ENCODE measurements at regions not wholly inside any gene's neighbourhood (a gene's known extent, or its start where the extent isn't known, plus 50 kb on each side); places are given as distances from the start of the nearest gene placed in this dataset.
"Not testable (repeated sequence)": the region's sequence is repeated elsewhere in the genome, so short reads cannot be mapped to it uniquely, and the experiment has no call there.

DNA sequence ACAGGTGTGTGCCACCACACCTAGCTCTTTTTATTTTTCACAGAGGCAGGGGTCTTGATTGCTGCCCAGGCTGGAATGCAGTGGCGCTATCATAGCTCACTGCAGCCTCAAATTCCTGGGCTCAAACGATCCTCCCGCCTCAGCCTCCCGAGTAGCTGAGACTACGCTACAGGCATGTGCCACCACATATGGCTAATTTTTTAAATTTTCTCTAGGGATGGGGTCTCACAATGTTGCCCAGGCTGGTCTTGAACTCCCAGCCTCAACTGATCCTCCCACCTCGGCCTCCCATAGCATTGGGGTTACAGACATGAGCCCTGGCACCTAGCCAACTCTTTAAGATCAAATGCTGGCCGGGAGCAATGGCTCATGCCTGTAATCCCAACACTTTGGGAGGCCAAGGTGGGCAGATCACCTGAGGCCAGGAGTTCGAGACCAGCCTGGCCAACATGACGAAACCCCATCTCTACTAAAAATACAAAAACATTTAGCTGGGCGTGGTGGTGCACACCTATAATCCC, 50.6 kb upstream of the MYL10 start:
- DNase-seq (ENCODE audit: low read depth in 2 of 2) = not testable (repeated sequence)

DNA sequence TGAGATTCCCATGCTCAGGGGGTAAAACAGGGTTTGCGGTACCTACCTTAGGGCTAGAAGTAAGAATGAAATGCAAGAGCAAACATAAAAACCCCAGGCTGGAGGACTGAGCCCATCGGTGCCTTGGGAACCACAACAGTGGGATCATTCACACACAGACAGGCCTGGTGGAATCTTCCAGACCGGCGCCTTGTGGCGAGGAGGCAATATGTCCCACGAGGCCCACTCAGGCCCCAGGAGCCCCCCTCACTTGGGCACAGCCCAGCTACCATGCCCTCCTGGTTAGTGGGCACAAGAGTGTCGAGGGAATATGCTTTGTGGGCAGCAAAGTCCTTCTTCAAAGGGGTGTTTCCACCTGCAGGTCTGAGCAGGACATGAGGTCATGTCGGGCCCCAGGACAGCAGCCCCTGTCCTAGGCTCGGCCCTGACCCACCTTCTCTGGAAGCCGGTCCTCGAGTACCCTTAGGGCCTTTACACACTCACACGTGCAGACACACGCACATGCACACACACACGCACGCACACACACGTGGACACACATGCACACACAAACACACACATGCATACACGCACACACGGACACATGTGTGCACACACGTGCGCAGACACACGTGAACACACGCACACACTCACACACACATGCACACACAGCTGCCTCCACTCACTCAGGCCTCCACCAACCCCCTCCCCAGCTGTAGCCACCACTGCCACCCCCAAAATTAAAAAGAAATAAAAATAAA, 51.5 kb upstream of the MYL10 start:
- DNase-seq (ENCODE audit: low read depth in 2 of 2) = no peak

DNA sequence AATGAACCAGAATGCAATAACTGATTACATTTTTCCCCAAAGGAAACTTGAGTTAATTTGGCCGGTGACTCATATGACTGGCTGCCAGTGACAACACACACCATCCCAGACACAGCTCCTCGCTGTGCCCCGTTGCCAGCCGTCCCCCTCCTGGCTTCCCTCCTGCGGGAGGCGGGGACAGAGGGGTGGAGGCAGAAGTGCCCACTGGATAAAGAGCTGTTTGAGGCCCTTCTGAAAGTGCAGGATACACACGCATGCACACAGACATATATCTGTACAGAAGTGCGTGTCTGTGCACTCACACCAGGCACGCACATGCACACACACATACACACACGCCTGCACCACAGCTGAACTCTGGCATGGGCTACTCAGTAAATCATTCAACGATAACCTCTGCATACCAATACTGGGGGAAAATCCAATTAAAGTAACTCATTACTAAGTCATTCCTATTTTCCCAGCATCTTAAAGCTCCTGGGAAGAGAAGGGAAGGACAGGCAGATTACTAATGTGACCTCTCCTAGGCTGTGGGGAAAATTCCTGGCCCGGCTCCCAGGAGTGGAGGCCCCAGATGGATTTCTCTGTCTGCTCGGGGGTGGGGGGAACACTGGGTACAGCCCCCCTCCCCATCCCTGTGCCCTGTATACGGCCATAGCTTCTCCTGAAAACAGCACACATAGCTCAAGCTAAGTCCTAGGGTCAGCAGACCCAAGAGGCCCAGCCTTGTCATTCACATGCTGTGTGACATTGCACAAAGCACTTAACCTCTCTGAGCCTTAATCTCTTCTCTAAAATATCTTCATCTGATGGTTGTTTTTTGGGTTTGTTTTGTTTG, 52.3 kb upstream of the MYL10 start:
- DNase-seq (ENCODE audit: low read depth in 2 of 2) = no peak

DNA sequence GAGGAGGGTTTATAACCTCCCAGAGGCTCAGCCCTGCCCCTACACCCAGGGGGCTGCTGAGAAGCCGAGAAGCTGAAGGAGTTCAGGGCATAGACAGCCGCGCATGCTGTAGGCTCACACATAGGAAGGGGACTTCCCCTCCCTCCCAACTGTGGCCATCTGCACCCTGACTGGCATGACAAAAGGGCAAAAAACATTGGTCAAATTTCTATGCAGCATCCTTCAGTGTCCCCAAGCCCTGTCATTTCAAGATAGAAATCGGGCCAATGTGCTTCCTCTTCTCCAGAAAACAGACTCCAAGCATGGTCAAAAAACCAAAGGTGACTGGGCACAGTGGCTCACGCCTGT, 55.9 kb upstream of the MYL10 start:
- no peak for DNase-seq (ENCODE audit: low read depth in 2 of 2)

DNA sequence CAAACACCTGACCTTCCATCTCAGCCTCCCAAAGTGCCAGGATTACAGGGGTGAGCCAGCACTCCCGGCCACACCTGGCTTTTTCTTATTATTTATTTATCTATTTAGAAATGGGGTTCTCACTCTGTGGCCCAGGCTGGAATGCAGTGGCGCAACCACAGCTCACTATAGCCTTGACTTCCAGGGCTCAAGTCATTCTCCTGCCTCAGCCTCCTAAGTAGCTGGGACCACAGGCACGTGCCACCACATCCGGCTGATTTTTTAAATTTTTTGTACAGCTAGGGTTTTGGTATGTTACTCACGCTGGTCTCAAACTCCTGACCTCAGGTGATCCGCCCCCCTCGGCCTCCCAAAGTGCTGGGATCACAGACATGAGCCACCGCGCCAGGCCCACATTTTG, 56.9 kb upstream of the MYL10 start:
- DNase-seq (ENCODE audit: low read depth in 2 of 2) = no peak

DNA sequence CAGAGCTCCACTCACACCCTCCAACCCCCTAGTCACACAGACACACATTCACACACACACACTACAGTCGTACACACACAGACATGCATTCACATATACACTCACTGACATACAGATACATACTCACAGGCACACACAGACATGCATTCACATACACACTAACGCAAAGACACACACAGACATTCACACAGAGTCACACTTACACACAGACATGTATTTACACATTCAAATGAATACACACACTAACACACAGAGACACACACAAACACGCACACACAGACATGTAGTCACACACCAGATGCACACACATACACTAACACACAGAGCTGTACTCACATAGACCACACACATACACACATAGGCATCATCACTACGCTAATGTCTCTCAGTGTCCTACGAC, 58.0 kb upstream of the MYL10 start:
- no peak for DNase-seq (ENCODE audit: low read depth in 2 of 2)

DNA sequence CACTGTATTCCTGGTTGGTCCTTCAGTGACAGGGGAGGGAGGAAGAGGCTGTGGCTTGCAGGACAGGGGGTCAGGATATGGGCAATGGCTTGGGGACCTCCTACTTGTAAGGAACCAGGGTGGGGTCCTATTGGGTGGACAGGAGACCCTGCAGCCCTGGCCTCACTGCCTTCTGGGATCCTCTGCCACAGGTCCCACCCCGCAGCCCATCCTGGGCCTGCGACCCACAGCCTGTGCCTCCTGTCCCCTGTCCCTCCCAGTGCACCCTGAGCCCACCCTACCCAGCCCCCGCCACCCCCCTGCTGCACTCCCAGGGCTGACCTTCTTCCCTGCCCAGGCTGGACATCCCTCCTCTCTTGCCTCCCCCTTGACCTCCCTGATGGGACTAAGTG, 58.7 kb upstream of the MYL10 start:
- DNase-seq (ENCODE audit: low read depth in 2 of 2) = no peak

DNA sequence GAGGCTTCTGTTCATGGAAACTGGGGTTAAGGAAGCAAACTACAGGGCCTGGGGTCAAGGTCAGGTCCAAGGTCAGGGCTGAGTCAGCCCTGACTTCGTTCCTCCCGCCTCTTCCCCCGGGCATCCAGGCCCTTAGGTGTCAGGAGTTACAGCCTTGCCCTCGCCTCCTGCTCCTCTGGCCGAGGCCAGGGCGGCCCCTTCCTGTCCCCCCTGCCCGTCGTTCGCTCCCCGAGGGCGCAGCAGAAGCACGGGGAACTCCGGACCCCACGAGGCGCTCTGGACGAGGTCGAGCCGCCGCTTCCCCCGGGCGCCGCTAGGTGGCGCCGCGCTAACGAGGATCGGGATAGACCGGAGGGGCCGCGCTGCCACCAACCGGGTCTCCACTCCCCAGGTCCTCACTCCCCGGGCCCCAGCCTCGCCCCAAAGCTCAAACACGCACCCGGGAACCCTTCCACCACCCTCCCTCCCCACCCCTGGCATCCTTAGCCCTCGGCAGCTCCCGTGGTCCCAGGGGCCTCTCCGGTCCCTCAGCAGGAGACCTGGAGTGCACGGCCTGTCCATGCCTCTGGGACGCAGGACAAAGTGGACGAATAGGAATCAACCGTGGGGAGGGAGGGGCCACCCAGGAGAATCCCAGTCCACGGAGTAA, 59.2 kb upstream of the MYL10 start:
- DNase-seq (ENCODE audit: low read depth in 2 of 2) = peak; percentile 55 to 77

DNA sequence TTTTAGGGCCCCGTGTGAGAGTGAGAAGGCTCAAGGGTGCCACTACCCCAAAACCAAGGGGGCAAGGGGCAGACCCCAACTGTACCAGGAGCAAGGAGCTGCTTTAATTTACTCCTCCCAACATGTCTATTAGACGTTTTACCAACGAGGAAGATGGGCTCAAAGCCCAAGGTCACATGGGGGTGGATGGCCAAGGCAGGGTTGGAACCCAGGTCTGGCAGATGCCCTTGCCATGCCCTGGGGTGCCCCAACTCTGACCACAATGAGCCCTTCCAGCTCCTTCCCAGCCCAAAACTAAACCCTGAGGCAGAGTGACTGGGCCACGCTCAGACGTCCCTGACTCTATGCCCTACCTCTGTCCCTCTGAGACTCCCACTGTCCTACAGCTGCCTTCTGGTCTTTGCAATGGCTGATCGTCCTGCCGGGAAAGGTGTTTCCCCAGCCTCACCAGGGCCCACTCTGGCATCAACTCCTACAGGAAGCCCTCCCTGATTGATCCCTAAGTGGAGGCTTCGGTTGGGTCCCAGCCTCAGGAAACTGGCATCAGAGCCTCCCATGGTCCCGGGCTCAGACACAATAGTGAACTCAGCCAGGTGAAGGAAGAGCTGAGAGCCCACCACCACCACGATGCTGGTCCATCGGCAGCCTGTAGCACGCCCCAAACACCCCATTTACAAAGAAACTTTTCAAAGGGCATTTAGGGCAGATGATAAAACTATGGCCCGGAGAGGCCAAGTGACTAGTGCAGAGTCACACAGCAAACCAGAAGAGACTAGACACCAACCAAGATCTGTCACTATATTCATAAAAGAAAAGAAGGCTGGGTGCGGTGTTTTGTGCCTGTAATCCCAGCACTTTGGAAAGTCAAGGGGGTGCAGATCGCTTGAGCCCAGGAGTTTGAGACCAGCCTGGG, 60.2 kb upstream of the MYL10 start:
- DNase-seq (ENCODE audit: low read depth in 2 of 2) = no peak

DNA sequence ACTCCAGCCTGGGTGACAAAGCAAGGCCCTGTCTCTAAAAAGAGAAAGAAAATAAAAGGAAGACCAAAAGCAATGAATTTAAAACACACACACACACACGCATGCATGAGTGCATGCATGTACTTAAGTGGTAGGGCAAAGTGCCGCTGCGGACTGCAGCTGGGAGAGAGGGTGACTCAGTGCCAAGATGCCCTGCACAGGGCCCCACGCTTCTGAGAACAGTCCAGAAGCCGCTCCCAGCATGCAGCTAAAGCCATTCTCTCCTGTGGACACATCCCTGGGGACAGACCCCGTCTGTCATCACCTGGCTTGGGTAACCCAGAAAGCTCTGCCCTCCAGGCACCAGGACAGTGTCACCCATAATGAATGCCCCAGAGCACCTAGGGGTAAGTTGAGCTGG, 61.0 kb upstream of the MYL10 start:
- DNase-seq (ENCODE audit: low read depth in 2 of 2) = no peak

DNA sequence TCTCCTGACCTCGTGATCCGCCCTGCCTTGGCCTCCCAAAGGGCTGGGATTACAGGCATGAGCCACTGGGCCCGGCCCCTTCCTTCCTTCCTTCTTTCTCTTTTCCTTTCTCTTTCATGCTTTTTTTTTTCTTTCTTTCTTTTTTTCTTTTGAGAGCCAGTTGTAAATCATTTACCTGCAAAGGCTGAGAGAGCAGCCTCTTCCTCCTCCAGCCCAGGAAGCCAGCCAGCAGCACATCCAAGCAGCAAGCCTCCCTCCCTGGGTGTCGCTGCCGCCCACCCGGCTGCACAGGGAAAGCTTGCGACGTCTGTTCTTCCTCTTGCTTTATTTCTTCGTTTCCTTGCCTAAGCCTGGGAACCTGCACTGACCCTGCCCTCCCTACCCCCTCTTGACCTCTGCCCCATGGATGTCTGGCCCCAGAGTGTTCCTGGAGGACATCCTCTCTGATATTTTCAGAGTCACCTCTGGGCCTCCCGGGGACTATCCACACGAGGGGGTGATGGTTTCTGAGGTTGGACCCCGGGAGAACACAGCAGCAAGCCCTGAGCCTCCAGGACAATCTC, 62.8 kb upstream of the MYL10 start:
- DNase-seq (ENCODE audit: low read depth in 2 of 2) = no peak

DNA sequence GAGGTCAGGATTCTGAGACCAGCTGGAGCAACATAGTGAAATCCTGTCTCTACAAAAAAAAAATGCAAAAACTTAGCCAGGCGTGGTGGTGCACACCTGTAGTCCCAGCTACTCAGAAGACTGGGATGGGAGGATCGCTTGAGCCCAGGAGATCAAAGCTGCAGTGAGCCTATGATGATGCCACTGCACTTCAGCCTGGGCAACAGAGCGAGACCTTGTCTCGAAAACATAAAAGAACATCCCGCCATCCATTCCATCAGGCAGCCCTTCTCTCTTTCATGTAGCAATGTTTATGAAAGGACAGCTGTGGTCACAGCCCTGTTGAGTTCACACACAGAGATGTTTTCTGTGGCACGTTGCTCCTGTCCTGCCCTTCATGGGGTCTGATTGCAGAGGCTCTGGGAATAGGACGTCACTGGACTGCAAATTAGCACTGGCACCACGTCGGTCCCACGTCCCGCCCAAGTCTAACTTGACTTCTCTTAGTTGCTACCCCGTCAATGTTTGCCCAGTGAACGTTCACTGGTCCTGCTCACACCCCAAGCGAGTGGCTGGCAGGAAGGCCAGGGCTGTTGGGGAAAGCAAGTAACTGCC, 64.5 kb upstream of the MYL10 start:
- DNase-seq (ENCODE audit: low read depth in 2 of 2) = no peak

DNA sequence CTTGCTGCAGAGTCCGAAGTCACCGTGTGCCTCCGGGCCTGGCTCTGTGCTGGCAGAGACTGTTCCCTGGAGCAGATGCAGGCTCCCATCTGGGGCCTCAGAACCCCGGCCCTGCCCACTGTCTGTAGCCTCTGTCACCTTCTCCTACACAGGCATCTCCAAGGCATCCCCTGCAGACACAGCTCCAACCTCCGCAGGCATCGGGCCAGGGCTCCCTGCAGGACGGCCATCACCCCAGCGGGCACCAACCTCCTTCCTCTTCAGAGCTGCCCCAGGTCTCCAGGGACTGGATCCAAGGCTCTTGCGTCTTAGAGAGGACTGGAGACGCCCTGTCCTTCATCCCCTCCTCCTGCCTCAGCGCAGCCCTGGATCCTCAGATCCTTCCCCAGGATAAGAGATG, 69.9 kb upstream of the MYL10 start:
- no peak for DNase-seq (ENCODE audit: low read depth in 2 of 2)

DNA sequence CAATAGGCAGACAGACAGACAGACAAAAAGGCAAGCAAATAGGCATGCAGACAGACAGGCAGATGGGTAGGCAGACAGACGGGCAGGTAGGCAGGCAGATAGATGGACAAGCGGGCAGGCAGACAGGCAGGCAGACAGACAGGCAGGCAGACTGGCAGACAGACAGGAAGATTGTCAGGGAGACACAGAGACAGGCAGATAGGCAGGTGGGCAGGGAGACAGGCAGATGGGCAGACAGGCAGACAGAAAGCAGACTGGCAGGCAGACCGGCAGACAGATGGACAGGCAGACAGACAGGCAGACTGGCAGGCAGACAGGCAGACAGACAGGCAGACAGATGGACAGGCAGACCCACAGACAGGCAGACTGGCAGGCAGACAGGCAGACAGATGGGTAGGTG, 70.3 kb upstream of the MYL10 start:
- DNase-seq (ENCODE audit: low read depth in 2 of 2) = no peak

DNA sequence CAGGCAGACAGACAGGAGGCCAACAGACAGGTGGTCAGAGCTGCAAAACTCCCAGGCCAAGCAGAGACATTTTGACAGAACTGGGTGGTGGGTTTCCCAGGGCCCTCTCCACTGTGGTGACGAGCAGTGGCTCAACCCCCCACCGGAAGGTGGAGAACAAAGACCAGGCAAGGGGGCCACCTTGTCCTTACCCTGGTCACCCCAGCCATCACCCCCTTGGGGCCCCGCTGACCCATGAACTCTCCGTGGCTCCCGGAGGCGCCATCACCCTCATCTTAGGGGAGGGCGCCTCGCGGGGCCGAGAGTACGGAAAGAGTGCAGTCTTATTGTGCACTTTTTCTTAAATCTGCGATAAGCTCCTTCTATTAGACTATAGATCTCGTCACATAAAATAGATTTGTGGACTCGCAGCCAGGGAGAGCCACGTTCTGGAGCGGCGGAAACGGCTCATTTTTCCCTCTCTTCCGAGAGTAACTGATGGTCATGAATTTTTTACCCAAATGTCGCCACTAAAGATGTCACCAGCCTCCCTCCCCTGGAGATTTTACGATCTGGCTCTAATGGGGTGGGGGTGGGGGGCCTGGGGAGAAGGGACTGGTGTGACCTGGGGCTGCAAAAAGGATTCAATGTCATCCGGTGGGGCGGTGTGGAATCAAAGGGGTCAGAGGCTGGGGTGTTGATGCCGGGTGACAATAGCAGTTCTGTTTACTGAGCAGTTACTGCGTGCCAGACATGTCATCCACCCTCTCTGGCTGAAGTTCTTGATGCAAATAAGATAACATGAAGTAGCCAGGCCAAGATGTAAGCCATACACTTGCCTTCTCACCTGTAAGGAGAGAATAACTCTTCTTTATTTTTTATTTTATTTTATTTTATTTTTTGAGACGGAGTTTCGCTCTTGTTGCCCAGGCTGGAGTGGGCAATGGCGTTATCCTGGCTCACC, 71.1 kb upstream of the MYL10 start:
- DNase-seq (ENCODE audit: low read depth in 2 of 2) = no peak

DNA sequence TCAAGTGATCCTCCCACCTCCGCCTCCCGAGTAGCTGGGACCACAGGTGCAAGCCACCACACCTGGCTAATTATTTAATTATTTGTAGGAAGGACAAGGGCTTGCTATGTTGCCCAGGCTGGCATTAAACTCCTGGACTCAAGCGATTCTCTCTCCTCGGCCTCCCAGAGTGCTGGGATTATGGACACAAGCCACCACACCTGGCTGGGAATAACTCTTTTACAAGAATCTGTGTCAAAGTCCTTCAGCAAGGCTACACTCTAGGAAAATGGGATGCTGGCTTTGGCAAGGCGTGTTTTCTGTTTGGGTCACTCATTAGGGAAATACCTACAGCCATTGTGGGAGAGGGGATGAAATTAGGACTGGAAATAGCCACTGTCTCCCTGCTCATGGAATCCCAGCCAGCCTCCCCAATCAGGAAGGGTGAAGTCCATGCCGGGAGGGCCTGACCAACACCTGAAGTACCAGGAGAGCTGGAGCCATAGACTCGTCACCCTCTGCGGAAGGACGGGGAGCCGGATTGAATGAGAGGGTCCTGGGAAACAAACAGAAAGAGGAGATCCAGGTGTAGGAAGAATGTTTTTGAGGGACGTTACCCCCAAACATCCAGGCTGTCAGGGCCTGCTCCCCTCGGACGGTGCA, 72.2 kb upstream of the MYL10 start:
- DNase-seq (ENCODE audit: low read depth in 2 of 2) = no peak

DNA sequence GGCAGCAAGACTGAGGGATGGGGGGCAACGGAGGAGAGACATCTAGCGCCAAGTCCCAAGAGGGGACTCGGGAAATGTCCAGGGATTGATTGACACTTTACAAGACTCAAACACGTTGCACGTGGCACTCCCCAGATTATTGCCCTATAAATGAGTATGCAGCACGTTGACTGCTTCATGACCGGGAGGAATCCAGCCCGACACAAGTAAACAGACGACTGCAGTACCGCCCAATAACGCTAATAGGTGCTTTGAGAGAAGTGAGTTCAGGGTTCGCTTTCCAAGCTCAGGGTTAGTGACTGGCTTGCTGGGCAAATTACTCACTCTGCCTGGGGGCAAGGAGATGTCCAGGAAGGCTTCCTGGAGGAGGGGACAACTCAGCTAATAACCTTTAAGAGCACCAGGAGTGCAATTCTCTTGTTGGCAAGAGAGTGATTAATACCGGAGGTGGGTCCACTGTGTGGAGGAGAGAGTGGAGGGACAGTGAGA, 73.3 kb upstream of the MYL10 start:
- DNase-seq (ENCODE audit: low read depth in 2 of 2) = no peak

DNA sequence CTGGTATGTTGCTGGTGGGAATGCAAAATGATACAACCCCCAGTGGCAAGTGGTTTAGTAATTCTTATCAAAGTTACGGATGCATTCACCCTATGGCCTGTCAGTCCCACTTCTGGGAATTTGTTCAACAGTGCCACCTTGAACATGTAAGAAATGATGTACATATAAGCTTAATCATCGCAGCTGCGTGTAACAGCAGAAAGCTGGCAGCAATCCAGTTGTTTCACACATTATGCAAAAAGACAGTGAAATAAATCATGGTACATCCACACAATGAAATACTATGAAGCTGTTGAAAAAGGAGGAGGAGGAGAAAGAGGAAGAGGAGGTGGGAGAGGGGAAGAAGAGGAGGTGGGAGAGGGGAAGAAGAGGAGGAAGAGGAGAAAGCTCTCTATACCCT, 76.2 kb upstream of the MYL10 start:
- no peak for DNase-seq (ENCODE audit: low read depth in 2 of 2)

DNA sequence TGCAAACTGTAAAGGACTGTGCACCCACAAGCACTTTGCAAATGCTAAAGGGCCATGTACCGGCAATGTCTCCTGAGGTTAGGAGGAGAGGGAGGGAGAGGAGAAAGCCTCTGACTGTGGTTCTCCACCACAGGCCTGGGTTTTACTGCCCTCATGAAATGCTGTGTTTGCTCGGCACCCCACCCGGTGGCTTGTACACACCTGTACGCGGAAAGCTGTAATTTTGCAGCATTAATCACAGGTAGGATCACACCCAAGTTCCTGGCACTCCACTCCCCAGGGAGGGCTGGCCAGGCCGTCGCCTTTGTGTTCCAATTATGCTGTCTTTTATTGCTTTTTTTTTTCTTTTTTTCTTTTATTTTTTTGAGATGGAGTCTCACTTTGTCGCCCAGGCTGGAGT, 78.5 kb upstream of the MYL10 start:
- DNase-seq (ENCODE audit: low read depth in 2 of 2) = no peak

Measured in stimulated activated CD4-positive, alpha-beta T cell treated with anti-CD3 and anti-CD28 coated beads, Interleukin-1b, Interleukin-23, amount 100 ng/mL, for 1 hour (primary cell).